ENCODE measurements at regions not wholly inside any gene's neighbourhood (a gene's known extent, or its start where the extent isn't known, plus 50 kb on each side); places are given as distances from the start of the nearest gene placed in this dataset.

GRCh38 chr10:75288140-75288711 lies 52.5 kb upstream of the COMTD1 start:
- Histone ChIP-seq H3K4me1 (ENCODE audit: insufficient read depth, low read length) (no peaks in the 10 kb centered on the region), H3K4me2 (ENCODE audit: insufficient read depth, low read length) (no peak overlapping the region), H2AFZ (ENCODE audit: low read depth, low read length) (no peak overlapping the region), H3K9ac (ENCODE audit: low read depth, low read length) (no peak overlapping the region), H3K9me3 (ENCODE audit: insufficient read depth, low read length, severe bottlenecking) (no peaks in the 10 kb centered on the region), H3K4me3 (ENCODE audit: low read depth in 1 of 2, low read length in 2 of 2) (no peak overlapping the region), H4K20me1 (ENCODE audit: insufficient read depth, low read length) (no peaks in the 10 kb centered on the region), H3K36me3 (ENCODE audit: insufficient read depth, low read length) (no peaks in the 10 kb centered on the region), H3K27me3 (ENCODE audit: insufficient read depth, low read length, poor library complexity) (peaks cover 12% of the 10 kb centered on the region), H3K79me2 (ENCODE audit: insufficient read depth, low read length) (no peaks in the 10 kb centered on the region), H3K27ac (ENCODE audit: low read length) (no peak overlapping the region)
- TF ChIP-seq CTCF (IDR thresholded peaks at IDR 0.05; ENCODE audit: borderline replicate concordance, extremely low read depth, low read length, poor library complexity, severe bottlenecking) (no peak), EZH2 (IDR thresholded peaks at IDR 0.05; ENCODE audit: borderline replicate concordance, low read depth, low read length, severe bottlenecking) (no peak)
- DNase-seq = no peak
- no peak for ATAC-seq (ENCODE audit: insufficient read depth, low read depth)

GRCh38 chr10:75287697-75288096 lies 51.9 kb upstream of the COMTD1 start:
- no peak overlapping the region for H2AFZ ChIP-seq (ENCODE audit: low read depth, low read length)
- ATAC-seq (ENCODE audit: insufficient read depth, low read depth) = no peak

GRCh38 chr10:75286901-75287300 lies 51.1 kb upstream of the COMTD1 start:
- H3K4me1 ChIP-seq (ENCODE audit: insufficient read depth, low read length) = no peaks in the 10 kb centered on the region
- no peaks in the 10 kb centered on the region for H4K20me1 ChIP-seq (ENCODE audit: insufficient read depth, low read length)
- no peaks in the 10 kb centered on the region for H3K9me3 ChIP-seq (ENCODE audit: insufficient read depth, low read length, severe bottlenecking)
- no peak for TF ChIP-seq CTCF (IDR thresholded peaks at IDR 0.05; ENCODE audit: borderline replicate concordance, extremely low read depth, low read length, poor library complexity, severe bottlenecking)
- no peak for ATAC-seq (ENCODE audit: insufficient read depth, low read depth)
- peaks cover 3% of the 10 kb centered on the region for H3K27me3 ChIP-seq (ENCODE audit: insufficient read depth, low read length, poor library complexity)
- no peak overlapping the region for H3K4me2 ChIP-seq (ENCODE audit: insufficient read depth, low read length)
- H3K79me2 ChIP-seq (ENCODE audit: insufficient read depth, low read length) = no peaks in the 10 kb centered on the region
- no peak for DNase-seq
- H3K4me3 ChIP-seq (ENCODE audit: low read depth in 1 of 2, low read length in 2 of 2) = no peak overlapping the region
- H3K9ac ChIP-seq (ENCODE audit: low read depth, low read length) = no peak overlapping the region
- H3K27ac ChIP-seq (ENCODE audit: low read length) = no peak overlapping the region
- no peaks in the 10 kb centered on the region for H3K36me3 ChIP-seq (ENCODE audit: insufficient read depth, low read length)
- H2AFZ ChIP-seq (ENCODE audit: low read depth, low read length) = no peak overlapping the region

More at GRCh38 chr10:75287697-75288096, 51.9 kb upstream of the COMTD1 start:
- H3K9ac ChIP-seq (ENCODE audit: low read depth, low read length) = no peak overlapping the region
- no peaks in the 10 kb centered on the region for H4K20me1 ChIP-seq (ENCODE audit: insufficient read depth, low read length)
- no peaks in the 10 kb centered on the region for H3K36me3 ChIP-seq (ENCODE audit: insufficient read depth, low read length)
- no peak for TF ChIP-seq EZH2 (IDR thresholded peaks at IDR 0.05; ENCODE audit: borderline replicate concordance, low read depth, low read length, severe bottlenecking)
- no peak for TF ChIP-seq CTCF (IDR thresholded peaks at IDR 0.05; ENCODE audit: borderline replicate concordance, extremely low read depth, low read length, poor library complexity, severe bottlenecking)
- no peaks in the 10 kb centered on the region for H3K9me3 ChIP-seq (ENCODE audit: insufficient read depth, low read length, severe bottlenecking)
- no peak overlapping the region for H3K4me3 ChIP-seq (ENCODE audit: low read depth in 1 of 2, low read length in 2 of 2)
- no peak overlapping the region for H3K27ac ChIP-seq (ENCODE audit: low read length)
- peaks cover 6% of the 10 kb centered on the region for H3K27me3 ChIP-seq (ENCODE audit: insufficient read depth, low read length, poor library complexity)
- H3K4me1 ChIP-seq (ENCODE audit: insufficient read depth, low read length) = no peaks in the 10 kb centered on the region
- no peaks in the 10 kb centered on the region for H3K79me2 ChIP-seq (ENCODE audit: insufficient read depth, low read length)
- no peak for DNase-seq
- H3K4me2 ChIP-seq (ENCODE audit: insufficient read depth, low read length) = no peak overlapping the region

Data from DND-41 (cell line).